PC-9 (cell line): ENCODE measurements at regions not wholly inside any gene's neighbourhood (a gene's known extent, or its start where the extent isn't known, plus 50 kb on each side); places are given as distances from the start of the nearest gene placed in this dataset.

Experiments used
- EZH2 ChIP-seq: fragments of 200-600 bp; sonication (generic); IDR thresholded peaks from 2 replicates; pipeline ENCODE4 v1.8.0; 2017; ENCODE audit warnings: antibody characterized with exemption, low read depth
- TF ChIP-seq, protein P1 (sequence below): fragments of 200-600 bp; sonication (generic); conservative IDR thresholded peaks from 2 replicates; pipeline ENCODE4 v1.6.1; 2017; ENCODE audit warnings: mixed run types, antibody characterized with exemption, mild to moderate bottlenecking, moderate library complexity

GRCh38 chrX:144717682-144718081 lies 529.6 kb upstream of the SPANXN1 start:
- TF ChIP-seq, protein P1, sequence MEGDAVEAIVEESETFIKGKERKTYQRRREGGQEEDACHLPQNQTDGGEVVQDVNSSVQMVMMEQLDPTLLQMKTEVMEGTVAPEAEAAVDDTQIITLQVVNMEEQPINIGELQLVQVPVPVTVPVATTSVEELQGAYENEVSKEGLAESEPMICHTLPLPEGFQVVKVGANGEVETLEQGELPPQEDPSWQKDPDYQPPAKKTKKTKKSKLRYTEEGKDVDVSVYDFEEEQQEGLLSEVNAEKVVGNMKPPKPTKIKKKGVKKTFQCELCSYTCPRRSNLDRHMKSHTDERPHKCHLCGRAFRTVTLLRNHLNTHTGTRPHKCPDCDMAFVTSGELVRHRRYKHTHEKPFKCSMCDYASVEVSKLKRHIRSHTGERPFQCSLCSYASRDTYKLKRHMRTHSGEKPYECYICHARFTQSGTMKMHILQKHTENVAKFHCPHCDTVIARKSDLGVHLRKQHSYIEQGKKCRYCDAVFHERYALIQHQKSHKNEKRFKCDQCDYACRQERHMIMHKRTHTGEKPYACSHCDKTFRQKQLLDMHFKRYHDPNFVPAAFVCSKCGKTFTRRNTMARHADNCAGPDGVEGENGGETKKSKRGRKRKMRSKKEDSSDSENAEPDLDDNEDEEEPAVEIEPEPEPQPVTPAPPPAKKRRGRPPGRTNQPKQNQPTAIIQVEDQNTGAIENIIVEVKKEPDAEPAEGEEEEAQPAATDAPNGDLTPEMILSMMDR, result no peak
- no peak for TF ChIP-seq EZH2
